ENCODE measurements at regions not wholly inside any gene's neighbourhood (a gene's known extent, or its start where the extent isn't known, plus 50 kb on each side); places are given as distances from the start of the nearest gene placed in this dataset.

- TF ChIP-seq EZH2phosphoT487 (IDR thresholded peaks at IDR 0.05) = no peak
- TF ChIP-seq, protein P1, sequence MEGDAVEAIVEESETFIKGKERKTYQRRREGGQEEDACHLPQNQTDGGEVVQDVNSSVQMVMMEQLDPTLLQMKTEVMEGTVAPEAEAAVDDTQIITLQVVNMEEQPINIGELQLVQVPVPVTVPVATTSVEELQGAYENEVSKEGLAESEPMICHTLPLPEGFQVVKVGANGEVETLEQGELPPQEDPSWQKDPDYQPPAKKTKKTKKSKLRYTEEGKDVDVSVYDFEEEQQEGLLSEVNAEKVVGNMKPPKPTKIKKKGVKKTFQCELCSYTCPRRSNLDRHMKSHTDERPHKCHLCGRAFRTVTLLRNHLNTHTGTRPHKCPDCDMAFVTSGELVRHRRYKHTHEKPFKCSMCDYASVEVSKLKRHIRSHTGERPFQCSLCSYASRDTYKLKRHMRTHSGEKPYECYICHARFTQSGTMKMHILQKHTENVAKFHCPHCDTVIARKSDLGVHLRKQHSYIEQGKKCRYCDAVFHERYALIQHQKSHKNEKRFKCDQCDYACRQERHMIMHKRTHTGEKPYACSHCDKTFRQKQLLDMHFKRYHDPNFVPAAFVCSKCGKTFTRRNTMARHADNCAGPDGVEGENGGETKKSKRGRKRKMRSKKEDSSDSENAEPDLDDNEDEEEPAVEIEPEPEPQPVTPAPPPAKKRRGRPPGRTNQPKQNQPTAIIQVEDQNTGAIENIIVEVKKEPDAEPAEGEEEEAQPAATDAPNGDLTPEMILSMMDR (IDR thresholded peaks at IDR 0.05) = no peak
- no peak for TF ChIP-seq EZH2 (IDR thresholded peaks at IDR 0.05)
- Histone ChIP-seq H3K27me3 (no peaks in the 10 kb centered on the region), H3K79me2 (ENCODE audit: low read depth) (no peaks in the 10 kb centered on the region), H3K9me3 (ENCODE audit: low read depth) (no peaks in the 10 kb centered on the region), H4K20me1 (ENCODE audit: low read depth) (no peaks in the 10 kb centered on the region), H3K4me1 (peaks cover 14% of the 10 kb centered on the region), H3K36me3 (no peaks in the 10 kb centered on the region), H3K9ac (no peak overlapping the region), H3K27ac (no peak overlapping the region), H3K4me2 (no peak overlapping the region), H2AFZ (replicated peaks) (peak overlapping the region; percentile 80), H3K4me3 (no peak overlapping the region), H3F3A (ENCODE audit: low read depth) (peaks cover 6% of the 10 kb centered on the region)
- H3K4me1 Mint-ChIP-seq = peaks cover 23% of the 10 kb centered on the region
- H3K27ac Mint-ChIP-seq = no peak overlapping the region
- H3K4me3 Mint-ChIP-seq = no peak overlapping the region
- DNase-seq (ENCODE audit: low spot score) = no peak
- no peaks in the 10 kb centered on the region for H3K36me3 Mint-ChIP-seq
- peaks cover 6% of the 10 kb centered on the region for H3K27me3 Mint-ChIP-seq (ENCODE audit: insufficient read depth, low read depth)
- peaks cover 7% of the 10 kb centered on the region for H3K9me3 Mint-ChIP-seq
These were observed 171.0 kb downstream of the TFAP2C start for GRCh38 chr20:56800088-56800487.

DNA sequence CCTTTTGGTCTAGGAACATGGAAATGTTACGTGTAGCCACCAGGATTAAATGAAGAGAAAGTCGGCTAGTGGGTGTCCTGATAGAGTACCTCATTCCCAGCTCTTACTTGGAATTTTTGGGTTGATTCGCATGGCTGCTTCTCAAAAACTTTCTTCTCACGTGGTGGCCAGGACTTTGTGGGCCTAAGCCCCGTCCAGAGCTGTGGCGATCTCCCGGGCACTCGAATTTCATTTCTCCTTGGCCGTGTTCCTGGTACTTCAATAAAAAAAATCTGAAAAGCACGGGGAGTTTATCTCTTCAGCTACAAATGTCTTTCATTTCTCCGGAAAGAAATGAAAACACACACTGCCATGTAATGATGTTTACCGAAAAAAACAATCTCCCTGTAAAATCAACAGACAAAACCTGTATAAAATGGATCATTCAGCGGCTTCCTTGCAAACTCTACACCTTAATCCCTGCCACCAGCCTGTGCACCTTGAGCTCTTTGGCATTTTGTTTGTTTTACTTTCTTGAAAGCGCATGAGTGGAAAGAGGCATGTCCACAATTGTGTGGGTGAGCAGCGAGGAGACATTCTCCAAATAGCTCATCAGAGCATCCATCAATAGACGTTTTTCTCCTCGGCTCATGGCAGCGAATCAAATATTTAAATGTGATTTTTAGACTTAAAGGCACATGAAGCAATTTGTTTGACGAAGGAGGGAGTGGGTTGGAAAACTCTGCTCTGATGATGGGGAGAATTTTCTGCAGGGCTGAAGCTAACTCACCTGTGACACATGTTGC is 173.1 kb downstream of the TFAP2C start:
- H3K9me3 ChIP-seq (ENCODE audit: low read depth) = no peaks in the 10 kb centered on the region
- H3K27ac ChIP-seq = no peak overlapping the region
- H4K20me1 ChIP-seq (ENCODE audit: low read depth) = no peaks in the 10 kb centered on the region
- H3K79me2 ChIP-seq (ENCODE audit: low read depth) = no peaks in the 10 kb centered on the region
- H3K4me3 ChIP-seq = no peak overlapping the region
- Mint-ChIP-seq H3K36me3 (no peaks in the 10 kb centered on the region), H3K27ac (peak overlapping the region; percentile 51), H3K4me3 (no peak overlapping the region), H3K27me3 (ENCODE audit: insufficient read depth, low read depth) (peaks cover 9% of the 10 kb centered on the region), H3K4me1 (peaks cover 33% of the 10 kb centered on the region), H3K9me3 (peaks cover 7% of the 10 kb centered on the region)
- no peak overlapping the region for H3K9ac ChIP-seq
- peaks cover 12% of the 10 kb centered on the region for H3F3A ChIP-seq (ENCODE audit: low read depth)
- peaks cover 22% of the 10 kb centered on the region for H3K4me1 ChIP-seq
- no peaks in the 10 kb centered on the region for H3K27me3 ChIP-seq
- H2AFZ ChIP-seq (replicated peaks) = no peak overlapping the region
- no peak for DNase-seq (ENCODE audit: low spot score)
- H3K36me3 ChIP-seq = no peaks in the 10 kb centered on the region
- no peak overlapping the region for H3K4me2 ChIP-seq
- no peak for TF ChIP-seq EZH2phosphoT487 (IDR thresholded peaks at IDR 0.05)
- no peak for TF ChIP-seq EZH2 (IDR thresholded peaks at IDR 0.05)
- TF ChIP-seq, protein P1 (IDR thresholded peaks at IDR 0.05) = no peak

GRCh38 chr20:56802805-56803204 is 173.7 kb downstream of the TFAP2C start:
- no peaks in the 10 kb centered on the region for H4K20me1 ChIP-seq (ENCODE audit: low read depth)
- no peaks in the 10 kb centered on the region for H3K36me3 Mint-ChIP-seq
- H3F3A ChIP-seq (ENCODE audit: low read depth) = peaks cover 19% of the 10 kb centered on the region
- H3K4me1 Mint-ChIP-seq = peaks cover 39% of the 10 kb centered on the region
- no peak overlapping the region for H3K4me3 ChIP-seq
- no peaks in the 10 kb centered on the region for H3K27me3 ChIP-seq
- no peak overlapping the region for H2AFZ ChIP-seq (replicated peaks)
- no peak overlapping the region for H3K4me3 Mint-ChIP-seq
- peaks cover 6% of the 10 kb centered on the region for H3K27me3 Mint-ChIP-seq (ENCODE audit: insufficient read depth, low read depth)
- H3K4me2 ChIP-seq = no peak overlapping the region
- H3K79me2 ChIP-seq (ENCODE audit: low read depth) = no peaks in the 10 kb centered on the region
- H3K9me3 Mint-ChIP-seq = peaks cover 7% of the 10 kb centered on the region
- no peak for DNase-seq (ENCODE audit: low spot score)
- no peak overlapping the region for H3K9ac ChIP-seq
- no peak overlapping the region for H3K27ac ChIP-seq
- H3K36me3 ChIP-seq = no peaks in the 10 kb centered on the region
- TF ChIP-seq EZH2phosphoT487 (IDR thresholded peaks at IDR 0.05) = no peak
- TF ChIP-seq EZH2 (IDR thresholded peaks at IDR 0.05) = no peak
- TF ChIP-seq, protein P1 (IDR thresholded peaks at IDR 0.05) = no peak
- peaks cover 28% of the 10 kb centered on the region for H3K4me1 ChIP-seq
- no peaks in the 10 kb centered on the region for H3K9me3 ChIP-seq (ENCODE audit: low read depth)
- no peak overlapping the region for H3K27ac Mint-ChIP-seq
